Activated CD4-positive, alpha-beta T cell treated with anti-CD3 and anti-CD28 coated beads, Interleukin-2, amount 50 U/mL, for 4 hours (primary cell): ENCODE measurements at regions not wholly inside any gene's neighbourhood (a gene's known extent, or its start where the extent isn't known, plus 50 kb on each side); places are given as distances from the start of the nearest gene placed in this dataset.

Experiments
- DNase-seq, 2 experiments: peaks; one replicate each; pipeline ENCODE4 v3.0.0-alpha.2; 2020

- no peak for DNase-seq
Observed at GRCh38 chr4:71243091-71243833, 95.6 kb upstream of the SLC4A4 start.

- no peak for DNase-seq
Observed at GRCh38 chr4:71247706-71248105, 91.1 kb upstream of the SLC4A4 start.

GRCh38 chr4:71251261-71251660 lies 87.6 kb upstream of the SLC4A4 start:
- DNase-seq, result no peak

GRCh38 chr4:71253545-71253944 lies 85.3 kb upstream of the SLC4A4 start:
- no peak for DNase-seq

- DNase-seq, result no peak
Observed at GRCh38 chr4:71254451-71255012, 84.3 kb upstream of the SLC4A4 start.

- DNase-seq, result no peak
Observed at GRCh38 chr4:71255976-71256375, 82.8 kb upstream of the SLC4A4 start.

GRCh38 chr4:71257761-71258160 lies 81.1 kb upstream of the SLC4A4 start:
- no peak for DNase-seq

GRCh38 chr4:71258323-71258722 lies 80.5 kb upstream of the SLC4A4 start:
- DNase-seq, result no peak

- no peak for DNase-seq
Observed at GRCh38 chr4:71259280-71259679, 79.5 kb upstream of the SLC4A4 start.

- DNase-seq, result no peak
Observed at GRCh38 chr4:71259911-71260331, 78.9 kb upstream of the SLC4A4 start.

- DNase-seq, result no peak
Observed at GRCh38 chr4:71260544-71260943, 78.3 kb upstream of the SLC4A4 start.

GRCh38 chr4:71261001-71261400 lies 77.8 kb upstream of the SLC4A4 start:
- DNase-seq, result no peak

- DNase-seq, result no peak
Observed at GRCh38 chr4:71261633-71262121, 77.1 kb upstream of the SLC4A4 start.

- DNase-seq, result no peak
Observed at GRCh38 chr4:71262161-71262560, 76.7 kb upstream of the SLC4A4 start.

- DNase-seq, result no peak
Observed at GRCh38 chr4:71266090-71266794, 72.6 kb upstream of the SLC4A4 start.

- DNase-seq, result no peak
Observed at GRCh38 chr4:71267244-71267643, 71.6 kb upstream of the SLC4A4 start.

- no peak for DNase-seq
Observed at GRCh38 chr4:71268166-71268565, 70.7 kb upstream of the SLC4A4 start.

- no peak for DNase-seq
Observed at GRCh38 chr4:71269233-71269632, 69.6 kb upstream of the SLC4A4 start.

- no peak for DNase-seq
Observed at GRCh38 chr4:71270901-71271300, 67.9 kb upstream of the SLC4A4 start.

GRCh38 chr4:71272976-71273375 lies 65.8 kb upstream of the SLC4A4 start:
- no peak for DNase-seq

GRCh38 chr4:71275004-71275403 lies 63.8 kb upstream of the SLC4A4 start:
- no peak for DNase-seq

- no peak for DNase-seq
Observed at GRCh38 chr4:71275570-71275969, 63.2 kb upstream of the SLC4A4 start.

GRCh38 chr4:71277353-71277752 lies 61.5 kb upstream of the SLC4A4 start:
- no peak for DNase-seq

- DNase-seq, result no peak
Observed at GRCh38 chr4:71283642-71284257, 55.1 kb upstream of the SLC4A4 start.
